22Rv1 (cell line): ENCODE measurements at regions not wholly inside any gene's neighbourhood (a gene's known extent, or its start where the extent isn't known, plus 50 kb on each side); places are given as distances from the start of the nearest gene placed in this dataset.

Experiments used
- H3K27ac ChIP-seq: fragments of 450-650 bp; 2 replicates; pipeline ENCODE4 v1.5.1; 2017
- CTCF ChIP-seq: fragments of 450-650 bp; IDR thresholded peaks from 2 replicates; pipeline ENCODE4 v1.5.1; 2017; ENCODE audit warnings: mild to moderate bottlenecking
- ZFX ChIP-seq: fragments of 450-650 bp; IDR thresholded peaks from 2 replicates; pipeline ENCODE4 v1.6.1; 2017; ENCODE audit warnings: antibody characterized with exemption, borderline replicate concordance

GRCh38 chr2:175490360-175490791 lies 308.9 kb upstream of the ATP5MC3 start:
- no peak for TF ChIP-seq ZFX
- TF ChIP-seq CTCF: no peak
- H3K27ac ChIP-seq: no peak overlapping the region

- no peak overlapping the region for H3K27ac ChIP-seq
- TF ChIP-seq CTCF (no peak), ZFX (no peak)
These were observed 296.7 kb upstream of the ATP5MC3 start for GRCh38 chr2:175478096-175478768.

GRCh38 chr2:175476948-175477347 lies 295.4 kb upstream of the ATP5MC3 start:
- TF ChIP-seq ZFX (no peak), CTCF (no peak)
- no peak overlapping the region for H3K27ac ChIP-seq

GRCh38 chr2:175476374-175476773 lies 294.9 kb upstream of the ATP5MC3 start:
- TF ChIP-seq ZFX (no peak), CTCF (no peak)
- no peak overlapping the region for H3K27ac ChIP-seq

GRCh38 chr2:175475130-175475529 lies 293.6 kb upstream of the ATP5MC3 start:
- H3K27ac ChIP-seq: no peak overlapping the region
- TF ChIP-seq CTCF (no peak), ZFX (no peak)

- TF ChIP-seq ZFX: no peak
- TF ChIP-seq CTCF: no peak
- no peak overlapping the region for H3K27ac ChIP-seq
These were observed 287.1 kb upstream of the ATP5MC3 start for GRCh38 chr2:175468431-175469098.

- no peak for TF ChIP-seq ZFX
- TF ChIP-seq CTCF: no peak
These were observed 283.6 kb upstream of the ATP5MC3 start for GRCh38 chr2:175465101-175465500.

More at GRCh38 chr2:175465101-175465500, 283.6 kb upstream of the ATP5MC3 start:
- H3K27ac ChIP-seq: no peak overlapping the region
